ENCODE measurements at regions not wholly inside any gene's neighbourhood (a gene's known extent, or its start where the extent isn't known, plus 50 kb on each side); places are given as distances from the start of the nearest gene placed in this dataset.

GRCh38 chr14:101371799-101372793 lies 189.2 kb upstream of the DIO3 start:
- TF ChIP-seq MYC (IDR thresholded peaks at IDR 0.05; ENCODE audit: low read depth, low read length) = no peak
- TF ChIP-seq FOS (IDR thresholded peaks at IDR 0.05; ENCODE audit: borderline replicate concordance, insufficient read depth, low read length) = no peak
- TF ChIP-seq GATA2 (IDR thresholded peaks at IDR 0.05; ENCODE audit: insufficient read depth, insufficient read length, low read depth, low read length) = no peak
- no peak for TF ChIP-seq CTCF (IDR thresholded peaks at IDR 0.05; ENCODE audit: extremely low read depth in 1 of 2, insufficient read depth in 1 of 2, low read depth in 1 of 2, low read length in 2 of 2)
- TF ChIP-seq MAX (IDR thresholded peaks at IDR 0.05; ENCODE audit: insufficient read depth, insufficient read length) = no peak
- TF ChIP-seq EZH2 (IDR thresholded peaks at IDR 0.05; ENCODE audit: borderline replicate concordance, low read depth, low read length, severe bottlenecking) = no peak
- TF ChIP-seq JUN (IDR thresholded peaks at IDR 0.05; ENCODE audit: borderline replicate concordance, insufficient read depth, insufficient read length, low read depth) = no peak
- FAIRE-seq = no peak

More at GRCh38 chr14:101371799-101372793, 189.2 kb upstream of the DIO3 start:
- Histone ChIP-seq H3K4me3 (replicated peaks in 1 of 3; ENCODE audit: insufficient read depth in 1 of 3, low read depth in 1 of 3, low read length in 3 of 3) (no peak overlapping the region), H3K36me3 (ENCODE audit: control insufficient read depth in 2 of 2, extremely low read depth in 1 of 2, insufficient read depth in 2 of 2, low read length in 2 of 2) (no peaks in the 10 kb centered on the region), H3K27ac (ENCODE audit: insufficient read depth, low read depth, low read length) (no peak overlapping the region), H3K9me3 (replicated peaks; ENCODE audit: control insufficient read depth, insufficient read depth, low read length) (no peaks in the 10 kb centered on the region), H3K79me2 (ENCODE audit: control insufficient read depth, insufficient read depth, low read length) (no peaks in the 10 kb centered on the region), H3K4me1 (ENCODE audit: control insufficient read depth, extremely low read depth, insufficient read depth, low read length) (no peaks in the 10 kb centered on the region), H3K27me3 (ENCODE audit: control insufficient read depth in 2 of 2, insufficient read depth in 2 of 2, low read length in 2 of 2) (no peaks in the 10 kb centered on the region), H2AFZ (ENCODE audit: low read depth, low read length) (no peak overlapping the region), H3K9ac (replicated peaks; ENCODE audit: extremely low read depth, insufficient read depth, low read length) (no peak overlapping the region), H4K20me1 (replicated peaks; ENCODE audit: control insufficient read depth, extremely low read depth, insufficient read depth, low read length) (no peaks in the 10 kb centered on the region), H3K9me1 (replicated peaks; ENCODE audit: control insufficient read depth, extremely low read depth, insufficient read depth, low read length) (no peaks in the 10 kb centered on the region), H3K4me2 (ENCODE audit: insufficient read depth, low read length) (no peak overlapping the region)
- ChIA-PET POLR2A (no interaction called here), CTCF (interaction anchor here (0.6 kb wide), 1 partner anchor 147 kb away, joined by 4 read pairs; no protein-coding TSS in a partner anchor)
- no peak for DNase-seq (ENCODE audit: low read depth, low spot score)
- no TSS peak for BruUV-seq (replicated peaks)
- dilution Hi-C loops (cut with MboI; ENCODE audit: extremely low pct_ligation_motif_present, low sequenced_read_pairs) (no loop called here), intact Hi-C loops (cut with micrococcal nuclease) (no loop called here)

All from endothelial cell of umbilical vein (primary cell).